HCT116 (cell line): ENCODE measurements at regions not wholly inside any gene's neighbourhood (a gene's known extent, or its start where the extent isn't known, plus 50 kb on each side); places are given as distances from the start of the nearest gene placed in this dataset.

Experiments used
- ATAC-seq: fragments of 200-7000 bp; cut with Tn5 transposase; 2 replicates; pipeline ENCODE4 v1.9.1; 2020; ENCODE audit warnings: mild to moderate bottlenecking, moderate library complexity
- BruUV-seq: library from RNA; stranded (reverse); fragments of 400-500 nt; replicated peaks from 2 replicates; lab custom pipeline; 2021; lab: Mats Ljungman, UMichigan
- CTCF ChIA-PET: fragments of 300-600 bp; sonication (Branson Sonifier 250); formaldehyde crosslinking; loops from one replicate; lab custom pipeline; 2021; ENCODE audit warnings: antibody characterized with exemption; lab: Charles Lee
- POLR2A ChIA-PET: fragments of 300-600, 350-600 bp; sonication (Branson Sonifier 250); formaldehyde crosslinking; loops from one replicate; lab custom pipeline; 2021; ENCODE audit warnings: antibody characterized with exemption; lab: Charles Lee
- RAD21 ChIA-PET, 2 experiments: fragments of 300-600 bp; sonication (Branson Sonifier 250); formaldehyde crosslinking; loops; one replicate each; lab custom pipeline; 2023; ENCODE audit warnings: low total read pairs in 2 of 2; ENCODE audit not compliant: uncharacterized antibody in 2 of 2, unreplicated experiment in 2 of 2, low non-redundant PET in 1 of 2; lab: Charles Lee
- DNase-seq: peaks from one replicate; pipeline ENCODE4 v3.0.0-alpha.2; 2010; ENCODE audit warnings: low read depth, low spot score
- H2AFZ ChIP-seq: fragments of 200-600 bp; shearing (Covaris generic), sonication (generic); 2 replicates; pipeline ENCODE4 v1.6.1; 2017; ENCODE audit warnings: low read depth, mixed run types, mixed read lengths, antibody characterized with exemption, low read length; ENCODE audit not compliant: poor library complexity, severe bottlenecking
- H3K27ac ChIP-seq: 2 replicates; pipeline ENCODE4 v1.5.1; 2012; ENCODE audit warnings: low read depth, low read length
- H3K27me3 ChIP-seq: fragments of 200-600 bp; sonication (generic); 2 replicates; pipeline ENCODE4 v1.6.1; 2016; ENCODE audit warnings: mixed run types, low read length, mixed read lengths; ENCODE audit not compliant: insufficient read depth
- H3K36me3 ChIP-seq, 2 experiments: fragments of 200-500 bp in 1 of 2; fragments of 200-600 bp in 1 of 2; sonication (Bioruptor generic) in 1 of 2; sonication (generic) in 1 of 2; 2 replicates each; pipeline versions ENCODE4 v1.5.1 to v1.6.1; 2014 to 2016; ENCODE audit warnings: low read length in 2 of 2, inconsistent platforms in 1 of 2, mixed read lengths in 1 of 2, mixed run types in 1 of 2; ENCODE audit not compliant: insufficient read depth in 2 of 2, control insufficient read depth in 1 of 2
- H3K4me1 ChIP-seq, 2 experiments: fragments of 200-600 bp in 1 of 2; sonication (generic) in 1 of 2; 2 replicates each; pipeline versions ENCODE4 v1.5.1 to v1.6.1; 2012 to 2017; ENCODE audit warnings: low read length in 2 of 2, inconsistent platforms in 1 of 2, mild to moderate bottlenecking in 1 of 2, mixed read lengths in 1 of 2, mixed run types in 1 of 2, moderate library complexity in 1 of 2; ENCODE audit not compliant: insufficient read depth in 2 of 2, control insufficient read depth in 1 of 2
- H3K4me2 ChIP-seq: fragments of 200-600 bp; sonication (generic); 2 replicates; pipeline ENCODE4 v1.6.1; 2017; ENCODE audit warnings: mixed run types, low read length, mixed read lengths
- H3K4me3 ChIP-seq, 2 experiments: fragments of 200-600 bp in 1 of 2; sonication (generic) in 1 of 2; replicated peaks in 1 of 2; 2 replicates each; pipeline ENCODE4 v1.5.1; 2011 to 2016; ENCODE audit warnings: low read length in 2 of 2, control low read depth in 1 of 2, low read depth in 1 of 2, mild to moderate bottlenecking in 1 of 2, mixed read lengths in 1 of 2, mixed run types in 1 of 2
- H3K79me2 ChIP-seq: fragments of 200-600 bp; sonication (generic); 2 replicates; pipeline ENCODE4 v1.6.1; 2017; ENCODE audit warnings: mild to moderate bottlenecking, mixed run types, low read length, moderate library complexity, mixed read lengths; ENCODE audit not compliant: insufficient read depth
- H3K9ac ChIP-seq: fragments of 200-600 bp; sonication (generic); 2 replicates; pipeline ENCODE4 v1.6.1; 2016; ENCODE audit warnings: low read length, mixed read lengths
- H3K9me2 ChIP-seq: fragments of 200-600 bp; sonication (generic), shearing (Covaris generic); 2 replicates; pipeline ENCODE4 v1.6.1; 2017; ENCODE audit warnings: mixed run types, mild to moderate bottlenecking, moderate library complexity; ENCODE audit not compliant: insufficient read depth
- H3K9me3 ChIP-seq, 2 experiments: fragments of 200-500 bp in 1 of 2; fragments of 200-600 bp in 1 of 2; sonication (Bioruptor generic) in 1 of 2; sonication (generic) in 1 of 2; 2 replicates each; pipeline ENCODE4 v1.6.1; 2014 to 2017; ENCODE audit warnings: low read length in 2 of 2, mixed read lengths in 2 of 2, inconsistent platforms in 1 of 2, low read depth in 1 of 2, mild to moderate bottlenecking in 1 of 2, mixed run types in 1 of 2, moderate library complexity in 1 of 2; ENCODE audit not compliant: control insufficient read depth in 1 of 2, insufficient read depth in 1 of 2
- H4K20me1 ChIP-seq: fragments of 200-600 bp; sonication (generic), shearing (Covaris generic); 2 replicates; pipeline ENCODE4 v1.6.1; 2017; ENCODE audit warnings: mixed run types, mild to moderate bottlenecking, moderate library complexity; ENCODE audit not compliant: insufficient read depth
- CEBPB ChIP-seq: IDR thresholded peaks from 2 replicates; pipeline ENCODE4 v1.6.1; 2012; ENCODE audit warnings: low read depth
- EGR1 ChIP-seq: IDR thresholded peaks from 2 replicates; pipeline ENCODE4 v1.6.1; 2012; ENCODE audit warnings: low read depth
- EZH2 ChIP-seq: fragments of 200-600 bp; sonication (generic); IDR thresholded peaks from 2 replicates; pipeline ENCODE4 v1.6.1; 2017; ENCODE audit warnings: antibody characterized with exemption, mixed run types
- EZH2phosphoT487 ChIP-seq: fragments of 200-600 bp; IDR thresholded peaks from 2 replicates; pipeline ENCODE4 v1.6.1; 2018; ENCODE audit warnings: antibody characterized with exemption, borderline replicate concordance
- FOSL1 ChIP-seq: IDR thresholded peaks from 2 replicates; pipeline ENCODE4 v1.6.1; 2012; ENCODE audit warnings: low read depth
- JUND ChIP-seq: IDR thresholded peaks from 2 replicates; pipeline ENCODE4 v1.6.1; 2012
- POLR2A ChIP-seq: IDR thresholded peaks from 2 replicates; pipeline ENCODE4 v1.7.0; 2011; ENCODE audit warnings: borderline replicate concordance; ENCODE audit not compliant: insufficient read depth, insufficient read length; ENCODE audit errors: extremely low read depth
- POLR2AphosphoS5 ChIP-seq: IDR thresholded peaks from 2 replicates; pipeline ENCODE4 v1.6.1; 2011; ENCODE audit warnings: mild to moderate bottlenecking, low read depth, low read length, moderate library complexity
- RAD21 ChIP-seq: IDR thresholded peaks from 2 replicates; pipeline ENCODE4 v1.6.1; 2012; ENCODE audit warnings: low read depth, mild to moderate bottlenecking
- SIN3A ChIP-seq: IDR thresholded peaks from 2 replicates; pipeline ENCODE4 v1.6.1; 2012; ENCODE audit warnings: low read depth
- SP1 ChIP-seq: IDR thresholded peaks from 2 replicates; pipeline ENCODE4 v1.6.1; 2012; ENCODE audit warnings: low read depth
- SRF ChIP-seq: IDR thresholded peaks from 2 replicates; pipeline ENCODE4 v1.6.1; 2012; ENCODE audit warnings: low read depth
- YY1 ChIP-seq: IDR thresholded peaks from 2 replicates; pipeline ENCODE4 v1.6.1; 2011; ENCODE audit warnings: low read length, low read depth, moderate library complexity, mild to moderate bottlenecking; ENCODE audit not compliant: insufficient replicate concordance; ENCODE audit errors: extremely low read depth
- ZFX ChIP-seq: fragments of 450-650 bp; IDR thresholded peaks from 2 replicates; pipeline ENCODE4 v1.6.1; 2017
- ZNF274 ChIP-seq: fragments of 200-500 bp; sonication (Bioruptor generic); IDR thresholded peaks from 2 replicates; pipeline ENCODE4 v1.6.1; 2014; ENCODE audit warnings: mild to moderate bottlenecking, low read depth, low read length, inconsistent platforms
- intact Hi-C: fragments of 100-400 bp; cut with micrococcal nuclease; formaldehyde crosslinking; loops from 2 replicates; pipeline ENCODE4 v1.10.0; 2022
- TF ChIP-seq, protein P1 (sequence below), 3 experiments: fragments of 200-600 bp in 1 of 3; sonication (generic) in 1 of 3; IDR thresholded peaks in 2 of 3; conservative IDR thresholded peaks in 1 of 3; 2 replicates each; pipeline ENCODE4 v1.5.1; 2012 to 2017; ENCODE audit warnings: low read depth in 2 of 3, low read length in 2 of 3, antibody characterized with exemption in 1 of 3, borderline replicate concordance in 1 of 3, control low read depth in 1 of 3, mild to moderate bottlenecking in 1 of 3, mixed read lengths in 1 of 3, mixed run types in 1 of 3, moderate library complexity in 1 of 3; ENCODE audit not compliant: insufficient read depth in 1 of 3
- TF ChIP-seq, protein P2 (sequence below): IDR thresholded peaks from 2 replicates; pipeline ENCODE4 v1.6.1; 2012
- TF ChIP-seq, protein P3 (sequence below): IDR thresholded peaks from 2 replicates; pipeline ENCODE4 v1.6.1; 2011; ENCODE audit warnings: mild to moderate bottlenecking, low read length, moderate library complexity; ENCODE audit not compliant: insufficient replicate concordance; ENCODE audit errors: extremely low read depth
- TF ChIP-seq, protein P4 (sequence below): IDR thresholded peaks from 2 replicates; pipeline ENCODE4 v1.6.1; 2012
- TF ChIP-seq, protein P5 (sequence below): IDR thresholded peaks from 2 replicates; pipeline ENCODE4 v1.6.1; 2012; ENCODE audit warnings: low read depth

DNA sequence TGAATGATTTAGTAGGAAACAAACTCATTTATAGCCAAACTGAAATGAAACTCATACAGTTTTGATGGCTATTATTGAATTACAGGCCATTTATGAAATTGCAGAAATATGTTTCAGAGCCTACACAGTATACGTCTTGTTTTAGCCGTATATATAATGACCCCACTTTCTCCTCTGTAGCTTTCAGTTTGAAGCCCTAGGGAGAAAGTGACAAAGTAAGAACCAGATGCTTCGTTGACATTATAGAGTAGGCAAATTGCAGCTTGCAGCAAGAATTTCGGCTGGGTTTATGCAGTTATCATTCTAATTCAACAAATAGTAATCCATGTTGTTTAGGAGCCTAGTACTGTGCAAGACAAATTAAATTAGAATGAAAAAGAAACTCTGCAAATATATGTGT, 836.3 kb upstream of the ADGRL4 start:
- Histone ChIP-seq H3K9ac (no peak overlapping the region), H3K9me3 (no peaks in the 10 kb centered on the region), H2AFZ (no peak overlapping the region), H3K36me3 (no peaks in the 10 kb centered on the region), H3K27ac (no peak overlapping the region), H3K4me3 (no peak overlapping the region), H3K79me2 (no peaks in the 10 kb centered on the region), H3K27me3 (no peaks in the 10 kb centered on the region), H3K4me2 (no peak overlapping the region), H4K20me1 (no peaks in the 10 kb centered on the region), H3K9me2 (no peaks in the 10 kb centered on the region), H3K4me1 (no peaks in the 10 kb centered on the region)
- POLR2A ChIA-PET = no interaction called here
- DNase-seq (no peak), ATAC-seq (no peak)
- RAD21 ChIA-PET = no interaction called here
- CTCF ChIA-PET = no interaction called here
- TF ChIP-seq ZNF274 (no peak), POLR2AphosphoS5 (no peak), EZH2 (no peak), SP1 (no peak), CEBPB (no peak), EZH2phosphoT487 (no peak), ZFX (no peak), SIN3A (no peak), FOSL1 (no peak), JUND (no peak), POLR2A (no peak), YY1 (no peak), RAD21 (no peak), SRF (no peak), EGR1 (no peak)
- TF ChIP-seq, protein P1, sequence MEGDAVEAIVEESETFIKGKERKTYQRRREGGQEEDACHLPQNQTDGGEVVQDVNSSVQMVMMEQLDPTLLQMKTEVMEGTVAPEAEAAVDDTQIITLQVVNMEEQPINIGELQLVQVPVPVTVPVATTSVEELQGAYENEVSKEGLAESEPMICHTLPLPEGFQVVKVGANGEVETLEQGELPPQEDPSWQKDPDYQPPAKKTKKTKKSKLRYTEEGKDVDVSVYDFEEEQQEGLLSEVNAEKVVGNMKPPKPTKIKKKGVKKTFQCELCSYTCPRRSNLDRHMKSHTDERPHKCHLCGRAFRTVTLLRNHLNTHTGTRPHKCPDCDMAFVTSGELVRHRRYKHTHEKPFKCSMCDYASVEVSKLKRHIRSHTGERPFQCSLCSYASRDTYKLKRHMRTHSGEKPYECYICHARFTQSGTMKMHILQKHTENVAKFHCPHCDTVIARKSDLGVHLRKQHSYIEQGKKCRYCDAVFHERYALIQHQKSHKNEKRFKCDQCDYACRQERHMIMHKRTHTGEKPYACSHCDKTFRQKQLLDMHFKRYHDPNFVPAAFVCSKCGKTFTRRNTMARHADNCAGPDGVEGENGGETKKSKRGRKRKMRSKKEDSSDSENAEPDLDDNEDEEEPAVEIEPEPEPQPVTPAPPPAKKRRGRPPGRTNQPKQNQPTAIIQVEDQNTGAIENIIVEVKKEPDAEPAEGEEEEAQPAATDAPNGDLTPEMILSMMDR (IDR thresholded peaks at IDR 0.05 in 2 of 3, conservative IDR thresholded peaks at IDR 0.05 in 1 of 3; ENCODE audit: borderline replicate concordance in 1 of 3, insufficient read depth in 1 of 3, low read depth in 2 of 3, low read length in 2 of 3) = no peak
- TF ChIP-seq, protein P2, sequence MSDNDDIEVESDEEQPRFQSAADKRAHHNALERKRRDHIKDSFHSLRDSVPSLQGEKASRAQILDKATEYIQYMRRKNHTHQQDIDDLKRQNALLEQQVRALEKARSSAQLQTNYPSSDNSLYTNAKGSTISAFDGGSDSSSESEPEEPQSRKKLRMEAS = no peak
- TF ChIP-seq, protein P3, sequence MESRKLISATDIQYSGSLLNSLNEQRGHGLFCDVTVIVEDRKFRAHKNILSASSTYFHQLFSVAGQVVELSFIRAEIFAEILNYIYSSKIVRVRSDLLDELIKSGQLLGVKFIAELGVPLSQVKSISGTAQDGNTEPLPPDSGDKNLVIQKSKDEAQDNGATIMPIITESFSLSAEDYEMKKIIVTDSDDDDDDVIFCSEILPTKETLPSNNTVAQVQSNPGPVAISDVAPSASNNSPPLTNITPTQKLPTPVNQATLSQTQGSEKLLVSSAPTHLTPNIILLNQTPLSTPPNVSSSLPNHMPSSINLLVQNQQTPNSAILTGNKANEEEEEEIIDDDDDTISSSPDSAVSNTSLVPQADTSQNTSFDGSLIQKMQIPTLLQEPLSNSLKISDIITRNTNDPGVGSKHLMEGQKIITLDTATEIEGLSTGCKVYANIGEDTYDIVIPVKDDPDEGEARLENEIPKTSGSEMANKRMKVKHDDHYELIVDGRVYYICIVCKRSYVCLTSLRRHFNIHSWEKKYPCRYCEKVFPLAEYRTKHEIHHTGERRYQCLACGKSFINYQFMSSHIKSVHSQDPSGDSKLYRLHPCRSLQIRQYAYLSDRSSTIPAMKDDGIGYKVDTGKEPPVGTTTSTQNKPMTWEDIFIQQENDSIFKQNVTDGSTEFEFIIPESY = no peak
- TF ChIP-seq, protein P4, sequence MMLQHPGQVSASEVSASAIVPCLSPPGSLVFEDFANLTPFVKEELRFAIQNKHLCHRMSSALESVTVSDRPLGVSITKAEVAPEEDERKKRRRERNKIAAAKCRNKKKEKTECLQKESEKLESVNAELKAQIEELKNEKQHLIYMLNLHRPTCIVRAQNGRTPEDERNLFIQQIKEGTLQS = no peak
- TF ChIP-seq, protein P5, sequence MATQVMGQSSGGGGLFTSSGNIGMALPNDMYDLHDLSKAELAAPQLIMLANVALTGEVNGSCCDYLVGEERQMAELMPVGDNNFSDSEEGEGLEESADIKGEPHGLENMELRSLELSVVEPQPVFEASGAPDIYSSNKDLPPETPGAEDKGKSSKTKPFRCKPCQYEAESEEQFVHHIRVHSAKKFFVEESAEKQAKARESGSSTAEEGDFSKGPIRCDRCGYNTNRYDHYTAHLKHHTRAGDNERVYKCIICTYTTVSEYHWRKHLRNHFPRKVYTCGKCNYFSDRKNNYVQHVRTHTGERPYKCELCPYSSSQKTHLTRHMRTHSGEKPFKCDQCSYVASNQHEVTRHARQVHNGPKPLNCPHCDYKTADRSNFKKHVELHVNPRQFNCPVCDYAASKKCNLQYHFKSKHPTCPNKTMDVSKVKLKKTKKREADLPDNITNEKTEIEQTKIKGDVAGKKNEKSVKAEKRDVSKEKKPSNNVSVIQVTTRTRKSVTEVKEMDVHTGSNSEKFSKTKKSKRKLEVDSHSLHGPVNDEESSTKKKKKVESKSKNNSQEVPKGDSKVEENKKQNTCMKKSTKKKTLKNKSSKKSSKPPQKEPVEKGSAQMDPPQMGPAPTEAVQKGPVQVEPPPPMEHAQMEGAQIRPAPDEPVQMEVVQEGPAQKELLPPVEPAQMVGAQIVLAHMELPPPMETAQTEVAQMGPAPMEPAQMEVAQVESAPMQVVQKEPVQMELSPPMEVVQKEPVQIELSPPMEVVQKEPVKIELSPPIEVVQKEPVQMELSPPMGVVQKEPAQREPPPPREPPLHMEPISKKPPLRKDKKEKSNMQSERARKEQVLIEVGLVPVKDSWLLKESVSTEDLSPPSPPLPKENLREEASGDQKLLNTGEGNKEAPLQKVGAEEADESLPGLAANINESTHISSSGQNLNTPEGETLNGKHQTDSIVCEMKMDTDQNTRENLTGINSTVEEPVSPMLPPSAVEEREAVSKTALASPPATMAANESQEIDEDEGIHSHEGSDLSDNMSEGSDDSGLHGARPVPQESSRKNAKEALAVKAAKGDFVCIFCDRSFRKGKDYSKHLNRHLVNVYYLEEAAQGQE = no peak
- intact Hi-C loops = no loop called here
- no TSS peak for BruUV-seq
